Caco-2 (cell line): ENCODE measurements at regions not wholly inside any gene's neighbourhood (a gene's known extent, or its start where the extent isn't known, plus 50 kb on each side); places are given as distances from the start of the nearest gene placed in this dataset.

ENCODE experiments used
- BruUV-seq: library from RNA; stranded (reverse); fragments of 400-500 nt; replicated peaks from 2 replicates; lab custom pipeline; 2021; lab: Mats Ljungman, UMichigan
- CTCF ChIA-PET: fragments of 300-600 bp; sonication (Branson Sonifier 250); formaldehyde crosslinking; loops from one replicate; lab custom pipeline; 2022; ENCODE audit warnings: antibody characterized with exemption; lab: Charles Lee
- POLR2A ChIA-PET: fragments of 300-600 bp; sonication (Branson Sonifier 250); formaldehyde crosslinking; loops from one replicate; lab custom pipeline; 2022; ENCODE audit warnings: antibody characterized with exemption; lab: Charles Lee
- DNase-seq, 2 experiments: peaks; one replicate each; pipeline versions ENCODE4 v3.0.0 to v3.0.0-alpha.2; 2020 to 2022
- H3K27me3 ChIP-seq: replicated peaks from 2 replicates; pipeline ENCODE4 v1.6.0; 2011; ENCODE audit warnings: low read length; ENCODE audit not compliant: control insufficient read depth, insufficient read depth
- H3K36me3 ChIP-seq: 2 replicates; pipeline ENCODE4 v1.5.1; 2011; ENCODE audit warnings: low read length; ENCODE audit not compliant: control insufficient read depth, insufficient read depth
- H3K4me1 ChIP-seq: fragments of 250-450 bp; sonication (Bioruptor Pico); 2 replicates; pipeline ENCODE4 v1.5.1; 2020; ENCODE audit warnings: mild to moderate bottlenecking
- H3K4me3 ChIP-seq: 2 replicates; pipeline ENCODE4 v1.5.1; 2011; ENCODE audit warnings: low read depth, mild to moderate bottlenecking, control low read depth, low read length
- H3K9me3 ChIP-seq: fragments of 250-450 bp; sonication (Bioruptor Pico); 2 replicates; pipeline ENCODE4 v1.5.1; 2020; ENCODE audit warnings: mild to moderate bottlenecking, moderate library complexity
- H3K27ac Mint-ChIP-seq: one replicate; pipeline ENCODE4 v1.8.0; 2022; ENCODE audit warnings: mixed read lengths; ENCODE audit not compliant: unreplicated experiment
- H3K27me3 Mint-ChIP-seq: one replicate; pipeline ENCODE4 v1.8.0; 2022; ENCODE audit warnings: mixed read lengths; ENCODE audit not compliant: insufficient read depth, unreplicated experiment
- H3K36me3 Mint-ChIP-seq: one replicate; pipeline ENCODE4 v1.8.0; 2022; ENCODE audit warnings: mild to moderate bottlenecking, mixed read lengths; ENCODE audit not compliant: insufficient read depth, unreplicated experiment
- H3K4me1 Mint-ChIP-seq: one replicate; pipeline ENCODE4 v1.8.0; 2022; ENCODE audit warnings: low read depth, mixed read lengths; ENCODE audit not compliant: unreplicated experiment
- H3K4me3 Mint-ChIP-seq: one replicate; pipeline ENCODE4 v1.8.0; 2022; ENCODE audit warnings: mild to moderate bottlenecking, moderate library complexity, mixed read lengths; ENCODE audit not compliant: unreplicated experiment
- H3K9me3 Mint-ChIP-seq: one replicate; pipeline ENCODE4 v1.8.0; 2022; ENCODE audit warnings: mixed read lengths; ENCODE audit not compliant: unreplicated experiment
- intact Hi-C: fragments of 100-400 bp; cut with micrococcal nuclease; formaldehyde crosslinking; loops from one replicate; pipeline ENCODE4 v1.10.0; 2022; ENCODE audit not compliant: unreplicated experiment
- TF ChIP-seq, protein P1 (sequence below), 2 experiments: fragments of 200-600 bp in 1 of 2; IDR thresholded peaks; 1 replicate in 1 of 2; 2 replicates in 1 of 2; pipeline versions ENCODE4 v1.5.1 to v1.8.0; 2011 to 2022; ENCODE audit warnings: antibody characterized with exemption in 1 of 2, control low read depth in 1 of 2, inconsistent platforms in 1 of 2, low read depth in 1 of 2, low read length in 1 of 2, mild to moderate bottlenecking in 1 of 2, moderate library complexity in 1 of 2; ENCODE audit not compliant: insufficient read depth in 1 of 2, severe bottlenecking in 1 of 2, unreplicated experiment in 1 of 2

DNA sequence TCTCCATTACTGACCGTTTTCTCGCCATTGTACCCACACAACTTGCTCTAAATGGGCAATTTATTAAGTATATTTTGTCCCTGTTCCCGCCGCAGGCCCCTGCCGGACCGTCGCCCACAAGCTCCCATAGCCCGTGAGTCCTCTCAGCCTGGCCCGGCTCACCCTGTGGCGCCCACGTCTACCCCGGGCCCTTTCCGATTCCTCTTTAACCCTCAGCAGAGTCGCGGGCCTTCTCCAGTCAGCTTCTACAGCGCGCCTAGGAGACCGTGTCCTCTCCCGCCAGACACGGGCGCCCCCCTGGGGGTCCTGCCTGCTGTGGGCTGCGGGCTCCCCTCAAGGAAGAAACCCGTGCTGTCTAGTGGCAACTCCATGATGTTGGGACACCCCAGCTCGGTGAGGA, 57.8 kb upstream of the SPATA31E1 start:
- intact Hi-C loops = no loop called here
- TF ChIP-seq, protein P1, sequence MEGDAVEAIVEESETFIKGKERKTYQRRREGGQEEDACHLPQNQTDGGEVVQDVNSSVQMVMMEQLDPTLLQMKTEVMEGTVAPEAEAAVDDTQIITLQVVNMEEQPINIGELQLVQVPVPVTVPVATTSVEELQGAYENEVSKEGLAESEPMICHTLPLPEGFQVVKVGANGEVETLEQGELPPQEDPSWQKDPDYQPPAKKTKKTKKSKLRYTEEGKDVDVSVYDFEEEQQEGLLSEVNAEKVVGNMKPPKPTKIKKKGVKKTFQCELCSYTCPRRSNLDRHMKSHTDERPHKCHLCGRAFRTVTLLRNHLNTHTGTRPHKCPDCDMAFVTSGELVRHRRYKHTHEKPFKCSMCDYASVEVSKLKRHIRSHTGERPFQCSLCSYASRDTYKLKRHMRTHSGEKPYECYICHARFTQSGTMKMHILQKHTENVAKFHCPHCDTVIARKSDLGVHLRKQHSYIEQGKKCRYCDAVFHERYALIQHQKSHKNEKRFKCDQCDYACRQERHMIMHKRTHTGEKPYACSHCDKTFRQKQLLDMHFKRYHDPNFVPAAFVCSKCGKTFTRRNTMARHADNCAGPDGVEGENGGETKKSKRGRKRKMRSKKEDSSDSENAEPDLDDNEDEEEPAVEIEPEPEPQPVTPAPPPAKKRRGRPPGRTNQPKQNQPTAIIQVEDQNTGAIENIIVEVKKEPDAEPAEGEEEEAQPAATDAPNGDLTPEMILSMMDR (IDR thresholded peaks at IDR 0.05; ENCODE audit: insufficient read depth in 1 of 2, low read depth in 1 of 2, low read length in 1 of 2, severe bottlenecking in 1 of 2, unreplicated experiment in 1 of 2) = no peak
- Histone ChIP-seq H3K36me3 (no peaks in the 10 kb centered on the region), H3K9me3 (no peaks in the 10 kb centered on the region), H3K4me1 (no peaks in the 10 kb centered on the region), H3K27me3 (no peaks in the 10 kb centered on the region), H3K4me3 (no peak overlapping the region)
- Mint-ChIP-seq H3K36me3 (no peaks in the 10 kb centered on the region), H3K27me3 (no peaks in the 10 kb centered on the region), H3K9me3 (no peaks in the 10 kb centered on the region), H3K4me1 (no peaks in the 10 kb centered on the region), H3K4me3 (no peak overlapping the region), H3K27ac (no peak overlapping the region)
- ChIA-PET POLR2A (no interaction called here), CTCF (no interaction called here)
- no peak for DNase-seq
- no TSS peak for BruUV-seq

DNA sequence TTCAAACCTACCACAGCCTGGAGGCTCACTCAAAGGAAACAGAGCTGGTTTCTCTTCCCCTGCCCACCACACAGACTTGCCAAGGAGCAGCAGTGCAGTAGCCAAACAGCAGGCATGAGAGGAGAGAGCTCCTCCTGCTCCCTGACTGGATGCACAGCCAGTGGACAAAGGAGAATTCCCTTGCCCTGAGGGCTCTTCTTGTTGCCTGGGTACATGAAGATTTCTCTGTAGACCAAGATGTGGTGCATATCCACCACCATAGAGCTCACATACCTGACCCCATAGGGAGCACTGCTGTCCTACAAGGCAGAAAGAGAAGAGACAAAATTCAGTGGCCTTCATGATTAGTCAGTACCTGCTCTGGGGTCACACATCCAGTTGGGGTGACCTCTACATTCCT, 56.3 kb upstream of the SPATA31E1 start:
- Mint-ChIP-seq H3K4me3 (no peak overlapping the region), H3K4me1 (no peaks in the 10 kb centered on the region), H3K36me3 (no peaks in the 10 kb centered on the region), H3K27me3 (no peaks in the 10 kb centered on the region), H3K9me3 (no peaks in the 10 kb centered on the region), H3K27ac (no peak overlapping the region)
- BruUV-seq = no TSS peak
- no peaks in the 10 kb centered on the region for H3K36me3 ChIP-seq
- no peak overlapping the region for H3K4me3 ChIP-seq
- H3K9me3 ChIP-seq = no peaks in the 10 kb centered on the region
- H3K27me3 ChIP-seq = no peaks in the 10 kb centered on the region
- DNase-seq = no peak
- TF ChIP-seq, protein P1 (IDR thresholded peaks at IDR 0.05; ENCODE audit: insufficient read depth in 1 of 2, low read depth in 1 of 2, low read length in 1 of 2, severe bottlenecking in 1 of 2, unreplicated experiment in 1 of 2) = no peak
- intact Hi-C loops = no loop called here
- H3K4me1 ChIP-seq = no peaks in the 10 kb centered on the region
- CTCF ChIA-PET = no interaction called here
- POLR2A ChIA-PET = no interaction called here

DNA sequence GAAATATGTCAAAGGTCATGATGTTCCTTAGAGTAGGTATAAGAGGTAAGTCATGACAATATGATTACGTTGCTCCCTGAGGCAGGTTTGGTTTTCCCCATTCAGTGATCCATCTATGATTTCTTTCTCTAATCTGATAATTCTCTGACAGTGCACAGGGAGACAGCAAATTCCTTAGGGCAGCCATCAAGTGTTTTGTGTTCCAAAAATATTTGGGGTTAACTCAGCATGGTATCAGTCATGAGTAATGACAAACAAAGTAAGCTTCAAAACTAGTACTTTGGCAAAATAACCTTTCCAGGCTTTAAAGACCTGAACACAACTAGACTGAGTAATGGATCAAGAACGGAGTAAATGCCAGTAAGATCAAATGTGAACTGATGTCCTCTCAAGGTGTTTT, 55.3 kb upstream of the SPATA31E1 start:
- no peaks in the 10 kb centered on the region for H3K9me3 Mint-ChIP-seq
- no peak overlapping the region for H3K27ac Mint-ChIP-seq
- Histone ChIP-seq H3K36me3 (no peaks in the 10 kb centered on the region), H3K4me1 (no peaks in the 10 kb centered on the region), H3K4me3 (no peak overlapping the region), H3K27me3 (no peaks in the 10 kb centered on the region), H3K9me3 (no peaks in the 10 kb centered on the region)
- ChIA-PET CTCF (no interaction called here), POLR2A (no interaction called here)
- no peaks in the 10 kb centered on the region for H3K4me1 Mint-ChIP-seq
- H3K36me3 Mint-ChIP-seq = no peaks in the 10 kb centered on the region
- no peak for DNase-seq
- BruUV-seq = no TSS peak
- intact Hi-C loops = no loop called here
- H3K27me3 Mint-ChIP-seq = no peaks in the 10 kb centered on the region
- TF ChIP-seq, protein P1 (IDR thresholded peaks at IDR 0.05; ENCODE audit: insufficient read depth in 1 of 2, low read depth in 1 of 2, low read length in 1 of 2, severe bottlenecking in 1 of 2, unreplicated experiment in 1 of 2) = no peak
- H3K4me3 Mint-ChIP-seq = no peak overlapping the region
